ENCODE measurements at regions not wholly inside any gene's neighbourhood (a gene's known extent, or its start where the extent isn't known, plus 50 kb on each side); places are given as distances from the start of the nearest gene placed in this dataset.

DNA sequence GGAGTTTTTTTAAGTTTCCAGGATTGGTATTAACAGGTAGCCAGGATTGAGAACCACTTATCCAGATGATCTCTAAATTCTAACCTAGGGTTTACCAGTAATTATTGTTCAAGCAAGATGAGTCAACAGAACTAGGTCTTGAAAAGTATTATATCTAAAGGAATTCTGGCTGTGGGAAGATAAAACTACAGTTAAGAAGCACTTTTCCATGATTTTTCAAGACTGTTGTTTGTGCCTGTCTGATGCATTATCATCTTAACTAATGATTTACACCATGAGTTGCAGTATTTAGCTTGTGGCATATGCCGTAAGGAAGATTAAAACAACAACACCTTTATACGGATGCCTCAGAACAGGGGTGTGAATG is 142.2 kb upstream of the CCDC68 start:
- TF ChIP-seq CTCF (IDR thresholded peaks at IDR 0.05; ENCODE audit: insufficient read depth, low read length) (no peak), POLR2AphosphoS5 (IDR thresholded peaks at IDR 0.05; ENCODE audit: low read depth) (no peak), REST (IDR thresholded peaks at IDR 0.05; ENCODE audit: insufficient replicate concordance, low read depth) (no peak), GABPA (IDR thresholded peaks at IDR 0.05; ENCODE audit: low read depth) (no peak)
